ENCODE measurements at regions not wholly inside any gene's neighbourhood (a gene's known extent, or its start where the extent isn't known, plus 50 kb on each side); places are given as distances from the start of the nearest gene placed in this dataset.

- no peaks in the 10 kb centered on the region for H3K27me3 ChIP-seq (ENCODE audit: control insufficient read depth, insufficient read depth, low read length)
- DNase-seq (no peak), ATAC-seq (ENCODE audit: low read depth) (no peak)
- no peaks in the 10 kb centered on the region for H3K4me1 ChIP-seq (ENCODE audit: control insufficient read depth, insufficient read depth, low read length)
- H3K14ac ChIP-seq (replicated peaks; ENCODE audit: low read depth, low read length): no peak overlapping the region
- 0% methylated on average over 1 of the region's 5 CpGs; no CpG with 5 or more reads in 1 of the 2 experiments for WGBS, 2 experiments (ENCODE audit: extremely low coverage in 2 of 2, insufficient read length in 1 of 2)
- no peak overlapping the region for H3K4me3 ChIP-seq (ENCODE audit: insufficient read depth, low read depth, low read length)
- no peaks in the 10 kb centered on the region for H3K36me3 ChIP-seq (ENCODE audit: control insufficient read depth, insufficient read depth, low read length)
- no peak overlapping the region for H4K91ac ChIP-seq (ENCODE audit: insufficient read depth, low read depth, low read length)
- no peak overlapping the region for H2AK5ac ChIP-seq (ENCODE audit: low read depth, low read length)
- H3K18ac ChIP-seq (ENCODE audit: low read depth, low read length): no peak overlapping the region
- H2BK15ac ChIP-seq (ENCODE audit: low read depth, low read length): no peak overlapping the region
- no peak overlapping the region for H4K5ac ChIP-seq (ENCODE audit: low read depth, low read length)
- no peak overlapping the region for H2AK9ac ChIP-seq (replicated peaks; ENCODE audit: low read depth, low read length, poor library complexity)
- dilution Hi-C loops (cut with HindIII; ENCODE audit: low sequenced_read_pairs, unreplicated experiment): no loop called here
- H3K56ac ChIP-seq (ENCODE audit: extremely low read depth, insufficient read depth, low read length): no peak overlapping the region
- H3K9me3 ChIP-seq (ENCODE audit: control insufficient read depth, insufficient read depth, low read length): peaks cover 11% of the 10 kb centered on the region; the same call in 1 of the 2 replicates
- no peaks in the 10 kb centered on the region for H3K79me1 ChIP-seq (ENCODE audit: low read depth in 1 of 2, low read length in 2 of 2)
- H2BK5ac ChIP-seq (ENCODE audit: low read depth, low read length, poor library complexity, severe bottlenecking): no peak overlapping the region
- H3K4me2 ChIP-seq (ENCODE audit: low read depth, low read length): no peak overlapping the region
- H3K23ac ChIP-seq (ENCODE audit: low read depth, low read length): no peak overlapping the region
- no peak overlapping the region for H3K4ac ChIP-seq (ENCODE audit: low read depth, low read length)
- H3K27ac ChIP-seq (ENCODE audit: insufficient read depth, low read length): no peak overlapping the region
- no peak overlapping the region for H2BK120ac ChIP-seq (ENCODE audit: low read depth, low read length)
- no peak for TF ChIP-seq RAD21 (IDR thresholded peaks at IDR 0.05; ENCODE audit: low read length)
- BruUV-seq (replicated peaks): no TSS peak
- in situ Hi-C loops (cut with MboI; ENCODE audit: low sequenced_read_pairs): no loop called here
- H3K9me1 ChIP-seq (ENCODE audit: insufficient read depth, low read length): no peaks in the 10 kb centered on the region
- H4K20me1 ChIP-seq (ENCODE audit: insufficient read depth, low read length): no peaks in the 10 kb centered on the region
- CTCF ChIA-PET: no interaction called here
- intact Hi-C loops (cut with micrococcal nuclease): no loop called here
- POLR2A ChIA-PET (ENCODE audit: unreplicated experiment): no interaction called here
- no peak overlapping the region for H4K8ac ChIP-seq (ENCODE audit: low read depth in 2 of 2, low read length in 2 of 2)
- H3K9ac ChIP-seq (ENCODE audit: low read depth, low read length): no peak overlapping the region
- H2BK20ac ChIP-seq (ENCODE audit: low read depth, low read length): no peak overlapping the region
- H2AFZ ChIP-seq (replicated peaks; ENCODE audit: low read length, poor library complexity): no peak overlapping the region
These were observed 997.8 kb upstream of the EEF2KMT start for GRCh38 chr16:6095414-6095813.
